ENCODE measurements at regions not wholly inside any gene's neighbourhood (a gene's known extent, or its start where the extent isn't known, plus 50 kb on each side); places are given as distances from the start of the nearest gene placed in this dataset.

DNA sequence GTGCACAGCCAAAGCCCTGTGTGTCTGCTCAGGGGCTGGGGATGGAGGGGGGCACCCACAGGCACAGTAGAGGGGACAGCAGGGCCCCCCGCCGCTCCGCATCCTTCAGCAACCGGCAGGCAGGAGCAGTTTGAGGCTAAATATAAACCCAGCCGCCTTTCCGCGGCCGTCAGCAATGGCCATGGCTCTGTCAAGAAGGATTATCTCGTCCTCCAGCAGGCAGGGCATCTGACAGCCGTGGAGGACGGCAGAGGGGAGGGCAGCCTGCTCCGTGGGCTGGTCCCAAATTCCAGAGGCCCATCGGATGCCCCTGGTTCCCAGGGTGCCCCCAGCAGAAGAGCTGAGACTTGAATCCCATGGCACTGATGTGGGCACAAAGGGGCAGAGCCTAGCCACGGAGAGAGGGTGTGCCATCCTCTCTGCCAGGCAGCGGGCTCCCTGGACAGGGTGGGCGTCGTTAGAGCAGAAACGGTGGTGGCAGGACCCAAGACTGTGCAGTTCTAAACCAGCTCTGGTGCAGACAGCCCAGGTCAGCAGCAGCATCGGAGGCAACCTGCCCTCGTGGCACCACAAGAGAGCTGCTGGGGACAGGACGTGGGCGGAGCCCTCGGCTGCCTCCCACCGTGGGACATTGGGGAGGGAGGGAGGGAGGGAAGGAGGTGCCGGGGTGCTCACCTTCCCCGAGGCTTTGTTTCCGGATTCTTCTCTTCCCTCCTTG is 198.8 kb upstream of the CIBAR2 start:
- WGBS, 4 donors = 0 to 36% (median 29%) methylated on average over 3 to 27 of the region's 27 CpGs
- Histone ChIP-seq H3K4me1 (replicated peaks in 1 of 2) (peaks cover 34 to 83% of the 10 kb centered on the region in 2 donors), H3K9me3 (replicated peaks in 1 of 3) (no peaks in the 10 kb centered on the region), H3K27ac (peak overlapping the region in 2 of 5 donors; percentile 72 to 73), H3K36me3 (replicated peaks in 1 of 2) (no peaks in the 10 kb centered on the region), H3K4me3 (no peak overlapping the region), H3K27me3 (no peaks in the 10 kb centered on the region)
- DNase-seq = peak in 2 of 7 donors; percentile 59 to 65
- intact Hi-C loops (cut with DNase I) = no loop called here
- TF ChIP-seq, protein P1, sequence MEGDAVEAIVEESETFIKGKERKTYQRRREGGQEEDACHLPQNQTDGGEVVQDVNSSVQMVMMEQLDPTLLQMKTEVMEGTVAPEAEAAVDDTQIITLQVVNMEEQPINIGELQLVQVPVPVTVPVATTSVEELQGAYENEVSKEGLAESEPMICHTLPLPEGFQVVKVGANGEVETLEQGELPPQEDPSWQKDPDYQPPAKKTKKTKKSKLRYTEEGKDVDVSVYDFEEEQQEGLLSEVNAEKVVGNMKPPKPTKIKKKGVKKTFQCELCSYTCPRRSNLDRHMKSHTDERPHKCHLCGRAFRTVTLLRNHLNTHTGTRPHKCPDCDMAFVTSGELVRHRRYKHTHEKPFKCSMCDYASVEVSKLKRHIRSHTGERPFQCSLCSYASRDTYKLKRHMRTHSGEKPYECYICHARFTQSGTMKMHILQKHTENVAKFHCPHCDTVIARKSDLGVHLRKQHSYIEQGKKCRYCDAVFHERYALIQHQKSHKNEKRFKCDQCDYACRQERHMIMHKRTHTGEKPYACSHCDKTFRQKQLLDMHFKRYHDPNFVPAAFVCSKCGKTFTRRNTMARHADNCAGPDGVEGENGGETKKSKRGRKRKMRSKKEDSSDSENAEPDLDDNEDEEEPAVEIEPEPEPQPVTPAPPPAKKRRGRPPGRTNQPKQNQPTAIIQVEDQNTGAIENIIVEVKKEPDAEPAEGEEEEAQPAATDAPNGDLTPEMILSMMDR (IDR thresholded peaks at IDR 0.05) = no peak
- no peak for TF ChIP-seq POLR2A (IDR thresholded peaks at IDR 0.05)

DNA sequence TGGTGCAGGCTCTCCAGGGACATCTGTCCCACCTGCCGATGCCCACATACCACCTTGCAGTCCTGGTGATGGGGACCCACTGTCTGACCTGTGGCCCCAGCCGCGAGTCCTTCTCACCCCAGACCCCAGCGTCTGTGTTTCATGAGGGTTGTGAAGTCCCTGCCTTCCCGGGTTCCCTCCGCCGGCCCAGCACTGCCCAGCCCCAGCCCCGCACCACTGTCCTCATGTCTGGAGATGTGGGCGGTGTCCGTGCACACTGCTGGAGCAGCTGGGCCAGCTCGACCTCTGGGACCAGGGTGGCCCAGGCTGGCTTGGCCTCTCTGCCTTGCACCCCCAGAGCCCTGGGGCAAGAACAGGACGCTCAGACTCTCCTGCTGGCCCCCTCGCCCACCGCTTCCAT is 199.5 kb upstream of the CIBAR2 start:
- Histone ChIP-seq H3K27me3 (no peaks in the 10 kb centered on the region), H3K9me3 (replicated peaks in 1 of 3) (no peaks in the 10 kb centered on the region), H3K4me1 (replicated peaks in 1 of 2) (peaks cover 27 to 83% of the 10 kb centered on the region in 2 donors), H3K4me3 (no peak overlapping the region), H3K27ac (no peak overlapping the region), H3K36me3 (replicated peaks in 1 of 2) (no peaks in the 10 kb centered on the region)
- TF ChIP-seq POLR2A (IDR thresholded peaks at IDR 0.05) = no peak
- TF ChIP-seq, protein P1 (IDR thresholded peaks at IDR 0.05) = no peak
- DNase-seq = no peak
- WGBS, 4 donors = 87 to 98% (median 92%) methylated on average over 9 to 14 of the region's 14 CpGs
- intact Hi-C loops (cut with DNase I) = no loop called here

GRCh38 chr16:85312174-85312573 is 199.9 kb upstream of the CIBAR2 start:
- DNase-seq = no peak
- Histone ChIP-seq H3K4me3 (no peak overlapping the region), H3K27me3 (no peaks in the 10 kb centered on the region), H3K9me3 (replicated peaks in 1 of 3) (no peaks in the 10 kb centered on the region), H3K27ac (peak overlapping the region in 1 of 5 donors; percentile 75), H3K36me3 (replicated peaks in 1 of 2) (no peaks in the 10 kb centered on the region), H3K4me1 (replicated peaks in 1 of 2) (peaks cover 25 to 80% of the 10 kb centered on the region in 2 donors)
- WGBS, 4 donors = 87 to 97% (median 89%) methylated on average over 10 to 11 of the region's 11 CpGs
- intact Hi-C loops (cut with DNase I) = no loop called here
- TF ChIP-seq POLR2A (IDR thresholded peaks at IDR 0.05) = no peak
- TF ChIP-seq, protein P1 (IDR thresholded peaks at IDR 0.05) = no peak

DNA sequence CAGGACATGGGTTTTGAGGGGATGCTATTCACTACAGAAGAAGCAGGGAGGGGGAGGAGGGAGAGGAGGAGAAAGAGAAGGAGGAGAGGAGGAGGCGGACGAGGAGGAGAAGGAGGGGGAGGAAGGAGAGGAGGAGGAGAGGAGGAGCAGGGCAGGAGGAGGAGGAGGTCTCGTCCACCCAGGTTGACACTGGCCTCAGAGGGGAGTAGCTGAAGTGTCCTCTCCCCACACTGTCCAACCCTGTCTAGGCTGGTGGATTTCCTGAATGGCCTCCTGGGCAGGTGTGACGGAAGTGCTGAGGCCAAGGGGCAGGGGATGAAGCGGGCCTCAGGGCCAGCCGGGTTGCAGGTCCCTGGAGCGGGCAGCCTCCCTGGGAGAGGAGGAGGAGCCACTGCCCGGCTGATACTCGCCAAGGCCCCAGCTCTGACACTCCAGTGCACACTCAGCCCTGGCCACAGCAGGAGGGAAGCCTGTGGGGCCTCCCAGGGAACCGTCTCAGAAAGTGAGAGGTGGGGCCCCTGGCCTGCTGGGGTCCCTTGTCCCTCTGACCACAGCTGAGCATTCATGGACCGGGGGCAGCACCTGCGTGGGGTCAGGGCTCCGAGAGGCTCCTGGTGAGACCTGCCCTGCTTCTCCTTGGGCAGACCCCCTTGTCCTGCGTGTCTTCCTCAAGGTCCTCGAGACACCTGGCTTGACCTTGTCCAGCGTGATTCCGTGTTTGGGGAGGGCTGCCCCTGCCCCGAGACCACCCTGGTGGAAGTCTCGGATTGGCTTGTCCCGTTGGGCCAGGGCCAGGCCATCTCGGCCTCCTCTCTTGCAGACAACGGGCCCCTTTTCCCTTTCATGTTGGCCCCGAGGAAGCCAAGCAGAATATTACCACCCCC is 200.6 kb upstream of the CIBAR2 start:
- peak in 1 of 2 donors; percentile 52 for TF ChIP-seq POLR2A (IDR thresholded peaks at IDR 0.05)
- TF ChIP-seq, protein P1 (IDR thresholded peaks at IDR 0.05) = no peak
- DNase-seq = peak in 5 of 7 donors; percentile 56 to 83 (median 72)
- H3K4me3 ChIP-seq = no peak overlapping the region
- no peaks in the 10 kb centered on the region for H3K36me3 ChIP-seq (replicated peaks in 1 of 2)
- H3K27ac ChIP-seq = peak overlapping the region in 3 of 5 donors; percentile 23 to 75 (median 65)
- H3K4me1 ChIP-seq (replicated peaks in 1 of 2) = peaks cover 21 to 77% of the 10 kb centered on the region in 2 donors
- intact Hi-C loops (cut with DNase I) = no loop called here
- WGBS, 4 donors = 44 to 61% (median 55%) methylated on average over 12 to 23 of the region's 23 CpGs
- H3K9me3 ChIP-seq (replicated peaks in 1 of 3) = no peaks in the 10 kb centered on the region
- H3K27me3 ChIP-seq = no peaks in the 10 kb centered on the region
